Activated CD4-positive, alpha-beta memory T cell treated with anti-CD3 and anti-CD28 coated beads, Interleukin-2, amount 10 ng/mL, durations not matched to agents 7 days and 5 days (primary cell): ENCODE measurements at regions not wholly inside any gene's neighbourhood (a gene's known extent, or its start where the extent isn't known, plus 50 kb on each side); places are given as distances from the start of the nearest gene placed in this dataset.
"Not testable (repeated sequence)": the region's sequence is repeated elsewhere in the genome, so short reads cannot be mapped to it uniquely, and the experiment has no call there.

Experiments used
- CTCF ChIA-PET: fragments of 350-600 bp; sonication (Branson Sonifier 250); formaldehyde crosslinking; loops from one replicate; lab custom pipeline; 2021; ENCODE audit warnings: antibody characterized with exemption, inconsistent platforms; lab: Charles Lee
- POLR2A ChIA-PET: fragments of 350-600 bp; sonication (Branson Sonifier 250); formaldehyde crosslinking; loops from one replicate; lab custom pipeline; 2021; ENCODE audit warnings: antibody characterized with exemption; lab: Charles Lee
- DNase-seq: peaks from one replicate; pipeline ENCODE4 v3.0.0-alpha.2; 2020
- H3K27ac Mint-ChIP-seq: one replicate; pipeline ENCODE4 v1.8.0; 2021; ENCODE audit warnings: mild to moderate bottlenecking, mixed read lengths
- H3K27me3 Mint-ChIP-seq: one replicate; pipeline ENCODE4 v1.8.0; 2021; ENCODE audit warnings: mixed read lengths
- H3K36me3 Mint-ChIP-seq: one replicate; pipeline ENCODE4 v1.8.0; 2021; ENCODE audit warnings: low read depth, mixed read lengths
- H3K4me1 Mint-ChIP-seq: one replicate; pipeline ENCODE4 v1.8.0; 2021; ENCODE audit warnings: mixed read lengths
- H3K4me3 Mint-ChIP-seq: one replicate; pipeline ENCODE4 v1.8.0; 2021; ENCODE audit warnings: mild to moderate bottlenecking, mixed read lengths
- H3K9me3 Mint-ChIP-seq: one replicate; pipeline ENCODE4 v1.8.0; 2021; ENCODE audit warnings: mixed read lengths

GRCh38 chr5:130964231-130965202 is 200.5 kb downstream of the HINT1 start:
- H3K9me3 Mint-ChIP-seq, result peaks cover 5% of the 10 kb centered on the region
- no peaks in the 10 kb centered on the region for H3K36me3 Mint-ChIP-seq
- H3K27ac Mint-ChIP-seq, result no peak overlapping the region
- H3K4me3 Mint-ChIP-seq, result no peak overlapping the region
- peaks cover 7% of the 10 kb centered on the region for H3K27me3 Mint-ChIP-seq
- POLR2A ChIA-PET, result no interaction called here
- H3K4me1 Mint-ChIP-seq, result peaks cover 2% of the 10 kb centered on the region
- no peak for DNase-seq
- CTCF ChIA-PET, result interaction anchor here (1.0 kb wide), 1 partner anchor 20 kb away, joined by 3 read pairs; no protein-coding TSS in a partner anchor

GRCh38 chr5:130963798-130964197 is 201.3 kb downstream of the HINT1 start:
- POLR2A ChIA-PET, result no interaction called here
- H3K27me3 Mint-ChIP-seq, result peaks cover 7% of the 10 kb centered on the region
- H3K4me3 Mint-ChIP-seq, result no peak overlapping the region
- no peak overlapping the region for H3K27ac Mint-ChIP-seq
- DNase-seq, result no peak
- peaks cover 2% of the 10 kb centered on the region for H3K4me1 Mint-ChIP-seq
- H3K9me3 Mint-ChIP-seq, result peaks cover 5% of the 10 kb centered on the region
- no peaks in the 10 kb centered on the region for H3K36me3 Mint-ChIP-seq
- CTCF ChIA-PET, result interaction anchor here (1.0 kb wide), 1 partner anchor 19 kb away, joined by 3 read pairs; no protein-coding TSS in a partner anchor

DNA sequence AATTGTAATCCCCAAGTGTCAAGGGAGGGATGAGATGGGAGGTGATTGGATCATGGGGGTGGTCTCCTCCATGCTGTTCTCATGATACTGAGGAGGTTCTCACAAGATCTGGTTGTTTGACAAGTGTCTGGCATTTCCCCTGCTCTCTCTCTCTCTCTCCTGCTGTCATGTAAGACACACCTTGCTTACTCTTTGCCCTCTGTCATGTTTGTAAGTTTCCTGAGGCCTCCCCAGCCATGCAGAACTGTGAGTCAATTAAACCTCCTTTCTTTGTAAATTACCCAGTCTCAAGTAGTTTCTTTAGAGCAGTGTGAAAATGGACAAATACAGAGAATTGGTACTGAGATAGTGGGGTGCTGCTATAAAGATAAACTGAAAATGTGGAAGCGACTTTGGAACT is 207.9 kb downstream of the HINT1 start:
- H3K27me3 Mint-ChIP-seq, result peaks cover 1% of the 10 kb centered on the region
- CTCF ChIA-PET, result no interaction called here
- no peak for DNase-seq
- peaks cover 1% of the 10 kb centered on the region for H3K9me3 Mint-ChIP-seq
- no peak overlapping the region for H3K27ac Mint-ChIP-seq
- no peaks in the 10 kb centered on the region for H3K36me3 Mint-ChIP-seq
- H3K4me3 Mint-ChIP-seq, result no peak overlapping the region
- POLR2A ChIA-PET, result no interaction called here
- H3K4me1 Mint-ChIP-seq, result peaks cover 2% of the 10 kb centered on the region

DNA sequence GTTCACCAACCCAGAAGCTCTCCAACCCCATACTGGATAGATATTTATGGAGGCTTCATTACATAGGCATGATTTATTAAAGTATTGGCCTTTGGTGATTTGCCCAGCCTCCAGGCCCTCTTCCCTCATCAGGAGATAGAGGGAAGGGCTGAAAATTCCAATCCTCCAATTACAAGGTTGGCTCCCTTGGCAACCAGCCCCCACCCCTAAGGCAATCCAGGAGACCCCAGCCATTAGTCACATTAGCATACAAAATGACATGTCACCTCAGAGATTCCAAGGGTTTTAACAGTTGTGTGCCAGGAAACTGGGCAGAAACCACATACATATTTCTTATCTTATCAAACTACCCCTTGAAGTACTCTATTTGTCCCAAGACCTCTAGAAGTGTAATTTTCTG is 210.0 kb downstream of the HINT1 start:
- Mint-ChIP-seq H3K36me3 (no peaks in the 10 kb centered on the region), H3K27me3 (peaks cover 2% of the 10 kb centered on the region), H3K4me3 (no peak overlapping the region), H3K4me1 (no peaks in the 10 kb centered on the region), H3K9me3 (no peaks in the 10 kb centered on the region), H3K27ac (no peak overlapping the region)
- POLR2A ChIA-PET, result no interaction called here
- no peak for DNase-seq
- CTCF ChIA-PET, result no interaction called here

GRCh38 chr5:130954336-130954735 is 210.7 kb downstream of the HINT1 start:
- ChIA-PET CTCF (no interaction called here), POLR2A (no interaction called here)
- H3K4me1 Mint-ChIP-seq, result no peaks in the 10 kb centered on the region
- H3K4me3 Mint-ChIP-seq, result no peak overlapping the region
- no peaks in the 10 kb centered on the region for H3K9me3 Mint-ChIP-seq
- no peak overlapping the region for H3K27ac Mint-ChIP-seq
- H3K36me3 Mint-ChIP-seq, result no peaks in the 10 kb centered on the region
- peaks cover 6% of the 10 kb centered on the region for H3K27me3 Mint-ChIP-seq
- no peak for DNase-seq

GRCh38 chr5:130939059-130939458 is 226.0 kb downstream of the HINT1 start:
- no peaks in the 10 kb centered on the region for H3K4me1 Mint-ChIP-seq
- POLR2A ChIA-PET, result no interaction called here
- H3K9me3 Mint-ChIP-seq, result no peaks in the 10 kb centered on the region
- H3K27me3 Mint-ChIP-seq, result no peaks in the 10 kb centered on the region
- H3K36me3 Mint-ChIP-seq, result no peaks in the 10 kb centered on the region
- DNase-seq, result no peak
- no peak overlapping the region for H3K4me3 Mint-ChIP-seq
- CTCF ChIA-PET, result no interaction called here
- H3K27ac Mint-ChIP-seq, result no peak overlapping the region

DNA sequence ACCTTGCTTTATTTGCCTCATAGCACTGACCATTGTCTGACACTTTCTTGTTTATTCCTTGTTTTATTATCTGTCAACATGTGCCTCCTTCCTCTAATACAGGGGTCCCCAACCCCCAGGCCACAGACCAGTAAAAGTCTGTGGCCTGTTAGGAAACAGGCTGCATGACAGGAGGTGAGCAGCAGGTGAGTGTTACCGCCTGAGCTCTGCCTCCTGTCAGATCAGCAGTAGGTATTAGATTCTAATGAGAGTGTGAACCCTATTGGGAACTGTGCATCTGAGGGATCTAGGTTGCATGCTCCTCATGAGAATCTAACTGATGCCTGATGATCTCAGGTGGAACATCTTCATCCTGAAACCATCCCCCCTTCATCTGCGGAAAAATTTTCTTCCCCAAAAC is 228.0 kb downstream of the HINT1 start:
- Mint-ChIP-seq H3K9me3 (no peaks in the 10 kb centered on the region), H3K36me3 (no peaks in the 10 kb centered on the region), H3K4me1 (no peaks in the 10 kb centered on the region), H3K27me3 (no peaks in the 10 kb centered on the region), H3K4me3 (no peak overlapping the region), H3K27ac (no peak overlapping the region)
- ChIA-PET POLR2A (no interaction called here), CTCF (no interaction called here)
- DNase-seq, result no peak

DNA sequence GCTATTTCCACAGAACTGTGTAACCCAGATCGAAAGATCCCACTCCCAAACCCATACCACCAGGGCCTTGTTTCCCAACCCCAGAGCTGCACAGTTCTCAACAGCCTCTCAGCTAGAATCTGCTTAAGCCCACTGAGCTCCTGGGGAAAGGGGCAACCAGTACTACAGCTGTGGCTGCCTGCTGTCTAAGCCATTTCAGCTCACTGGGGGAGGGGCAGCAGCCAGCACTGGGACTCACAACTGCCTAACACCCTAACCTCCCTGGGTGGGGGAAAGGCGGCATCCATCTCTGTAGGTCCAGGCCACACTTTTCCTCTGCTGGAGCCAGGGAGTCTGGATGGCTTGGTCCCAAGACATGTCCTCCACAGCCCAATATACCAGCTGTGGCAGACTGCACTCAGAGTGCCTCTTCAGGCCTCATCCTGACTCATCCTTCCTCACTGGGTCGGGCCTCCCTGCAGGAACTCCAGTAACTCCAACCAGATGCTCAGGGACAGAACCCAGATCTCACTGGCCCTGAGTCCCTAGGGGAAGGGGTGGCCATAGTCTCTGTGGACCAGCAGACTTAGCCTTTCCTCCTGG is 241.4 kb downstream of the HINT1 start:
- no peaks in the 10 kb centered on the region for H3K4me1 Mint-ChIP-seq
- ChIA-PET POLR2A (no interaction called here), CTCF (no interaction called here)
- H3K27me3 Mint-ChIP-seq, result peaks cover 4% of the 10 kb centered on the region
- no peak overlapping the region for H3K4me3 Mint-ChIP-seq
- H3K9me3 Mint-ChIP-seq, result no peaks in the 10 kb centered on the region
- no peak for DNase-seq
- H3K27ac Mint-ChIP-seq, result no peak overlapping the region
- no peaks in the 10 kb centered on the region for H3K36me3 Mint-ChIP-seq

DNA sequence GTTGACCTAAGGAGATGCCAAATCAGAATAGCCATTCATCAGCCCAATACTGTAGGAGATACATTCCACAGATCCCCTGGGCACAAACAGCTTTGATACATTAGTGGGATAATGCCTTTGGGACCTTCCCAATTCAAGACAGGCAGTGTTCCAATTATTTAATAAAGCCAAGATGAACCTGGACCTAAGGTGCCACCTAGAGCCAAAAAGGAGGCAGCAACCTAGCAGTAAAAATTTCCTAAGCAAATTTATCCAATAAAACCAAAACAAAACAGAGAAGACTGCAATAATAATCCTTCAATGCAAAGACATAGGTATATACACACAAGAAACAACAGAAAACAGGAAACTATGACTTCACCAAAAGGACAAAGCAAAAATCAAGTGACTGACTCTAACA is 253.0 kb downstream of the HINT1 start:
- no peaks in the 10 kb centered on the region for H3K4me1 Mint-ChIP-seq
- CTCF ChIA-PET, result no interaction called here

DNA sequence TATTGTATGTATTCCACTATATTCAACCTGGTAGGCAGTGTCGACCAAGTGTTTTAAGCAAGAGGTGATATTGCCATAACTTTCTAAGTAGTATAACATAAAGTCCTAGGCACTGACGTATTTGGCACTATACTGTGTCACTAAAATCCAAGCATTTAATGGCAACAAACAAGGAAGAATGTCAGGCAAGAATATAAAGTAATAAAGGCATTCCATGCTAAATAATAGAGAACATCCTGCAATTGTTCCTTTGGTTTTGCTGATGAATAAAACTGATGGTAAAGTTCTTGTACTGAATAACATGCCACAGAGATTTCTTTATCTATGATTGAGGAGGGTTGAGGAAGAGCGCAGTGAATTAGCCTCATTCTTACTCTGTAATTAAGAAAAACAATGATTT is 256.9 kb downstream of the HINT1 start:
- H3K4me1 Mint-ChIP-seq, result no peaks in the 10 kb centered on the region
- peaks cover 5% of the 10 kb centered on the region for H3K27me3 Mint-ChIP-seq
- H3K27ac Mint-ChIP-seq, result no peak overlapping the region
- H3K36me3 Mint-ChIP-seq, result no peaks in the 10 kb centered on the region
- no peak overlapping the region for H3K4me3 Mint-ChIP-seq
- DNase-seq, result no peak
- ChIA-PET POLR2A (no interaction called here), CTCF (no interaction called here)
- H3K9me3 Mint-ChIP-seq, result no peaks in the 10 kb centered on the region

More for the DNA sequence above, 253.0 kb downstream of the HINT1 start:
- H3K4me3 Mint-ChIP-seq, result no peak overlapping the region
- no peak for DNase-seq
- H3K36me3 Mint-ChIP-seq, result no peaks in the 10 kb centered on the region
- POLR2A ChIA-PET, result no interaction called here
- H3K9me3 Mint-ChIP-seq, result no peaks in the 10 kb centered on the region
- peaks cover 4% of the 10 kb centered on the region for H3K27me3 Mint-ChIP-seq
- no peak overlapping the region for H3K27ac Mint-ChIP-seq

GRCh38 chr5:130897537-130898195 is 267.4 kb downstream of the HINT1 start:
- DNase-seq, H3K4me1 Mint-ChIP-seq, H3K4me3 Mint-ChIP-seq, CTCF ChIA-PET, H3K27me3 Mint-ChIP-seq, H3K9me3 Mint-ChIP-seq, POLR2A ChIA-PET, H3K27ac Mint-ChIP-seq, H3K36me3 Mint-ChIP-seq: not testable (repeated sequence)

- CTCF ChIA-PET, H3K4me1 Mint-ChIP-seq, H3K36me3 Mint-ChIP-seq, H3K27ac Mint-ChIP-seq, H3K27me3 Mint-ChIP-seq, DNase-seq, H3K4me3 Mint-ChIP-seq, H3K9me3 Mint-ChIP-seq, POLR2A ChIA-PET: not testable (repeated sequence)
Observed at GRCh38 chr5:130897181-130897536, 267.9 kb downstream of the HINT1 start.

- DNase-seq, result no peak
- Mint-ChIP-seq H3K4me1 (no peaks in the 10 kb centered on the region), H3K4me3 (no peak overlapping the region), H3K27ac (no peak overlapping the region), H3K27me3 (peaks cover 3% of the 10 kb centered on the region), H3K36me3 (no peaks in the 10 kb centered on the region), H3K9me3 (peaks cover 6% of the 10 kb centered on the region)
- ChIA-PET CTCF (no interaction called here), POLR2A (no interaction called here)
Observed at GRCh38 chr5:130896636-130897035, 268.4 kb downstream of the HINT1 start.
